B cell (primary cell): ENCODE measurements at regions not wholly inside any gene's neighbourhood (a gene's known extent, or its start where the extent isn't known, plus 50 kb on each side); places are given as distances from the start of the nearest gene placed in this dataset.

ENCODE experiments used
- ATAC-seq: fragments of 200-7000 bp; cut with Tn5 transposase; one replicate; pipeline ENCODE4 v1.10.0; 2021; ENCODE audit warnings: low read depth, mild to moderate bottlenecking, moderate number of reproducible peaks, moderate library complexity
- CTCF ChIA-PET: fragments of 350-600 bp; sonication (Branson Sonifier 250); formaldehyde crosslinking; loops from one replicate; lab custom pipeline; 2021; ENCODE audit warnings: antibody characterized with exemption, inconsistent platforms; lab: Charles Lee
- POLR2A ChIA-PET: fragments of 350-600 bp; sonication (Branson Sonifier 250); formaldehyde crosslinking; loops from one replicate; lab custom pipeline; 2021; ENCODE audit warnings: antibody characterized with exemption; lab: Charles Lee
- DNase-seq: peaks from one replicate; pipeline ENCODE4 v3.0.0; 2013
- H2AFZ ChIP-seq: 2 replicates; pipeline ENCODE4 v1.6.1; 2012; ENCODE audit warnings: mild to moderate bottlenecking, low read depth, low read length; ENCODE audit not compliant: insufficient read depth, poor library complexity, severe bottlenecking
- H3K27ac ChIP-seq, 2 donors: 1 replicate in 1 of 2; 2 replicates in 1 of 2; pipeline ENCODE4 v1.5.1; 2012 to 2013; ENCODE audit warnings: low read length in 2 of 2, mild to moderate bottlenecking in 2 of 2, moderate library complexity in 1 of 2
- H3K27me3 ChIP-seq, 4 experiments: fragments of 200-600 bp in 1 of 4; sonication (generic) in 1 of 4; replicated peaks in 1 of 4; 1 replicate in 2 of 4; 2 replicates in 2 of 4; pipeline versions ENCODE4 v1.6.1 to v1.7.0; 2013 to 2016; ENCODE audit warnings: low read length in 3 of 4, mild to moderate bottlenecking in 2 of 4, mixed read lengths in 1 of 4, moderate library complexity in 1 of 4; ENCODE audit not compliant: insufficient read depth in 4 of 4, control insufficient read depth in 3 of 4; ENCODE audit errors: control extremely low read depth in 1 of 4
- H3K36me3 ChIP-seq, 2 experiments: replicated peaks in 1 of 2; 1 replicate in 1 of 2; 2 replicates in 1 of 2; pipeline versions ENCODE4 v1.6.1 to v1.7.1; 2013; ENCODE audit warnings: low read length in 1 of 2; ENCODE audit not compliant: insufficient read depth in 2 of 2, control insufficient read depth in 1 of 2; ENCODE audit errors: control extremely low read depth in 1 of 2, extremely low read depth in 1 of 2
- H3K4me1 ChIP-seq, 2 donors: fragments of 200-600 bp in 1 of 2; sonication (generic) in 1 of 2; 1 replicate in 1 of 2; 2 replicates in 1 of 2; pipeline versions ENCODE4 v1.5.1 to v1.6.1; 2013 to 2017; ENCODE audit warnings: low read length in 2 of 2; ENCODE audit not compliant: control insufficient read depth in 2 of 2, insufficient read depth in 2 of 2
- H3K4me2 ChIP-seq: replicated peaks from 2 replicates; pipeline ENCODE3; 2012; ENCODE audit warnings: mild to moderate bottlenecking, low read depth, low read length; ENCODE audit not compliant: poor library complexity, severe bottlenecking
- H3K4me3 ChIP-seq, 5 experiments: fragments of 200-600 bp in 1 of 5; sonication (generic) in 1 of 5; 1 replicate in 3 of 5; 2 replicates in 2 of 5; pipeline versions ENCODE4 v1.5.1 to v1.7.0; 2011 to 2016; ENCODE audit warnings: low read length in 4 of 5, mild to moderate bottlenecking in 4 of 5, low read depth in 2 of 5, control low read depth in 1 of 5, moderate library complexity in 1 of 5; ENCODE audit not compliant: insufficient read depth in 1 of 5; ENCODE audit errors: control extremely low read depth in 1 of 5, extremely low read depth in 1 of 5
- H3K79me2 ChIP-seq: fragments of 200-600 bp; sonication (generic); one replicate; pipeline ENCODE4 v1.6.0; 2016; ENCODE audit warnings: low read length; ENCODE audit not compliant: control insufficient read depth, insufficient read depth
- H3K9ac ChIP-seq: fragments of 200-600 bp; sonication (generic); 2 replicates; pipeline ENCODE4 v1.6.1; 2017; ENCODE audit warnings: mild to moderate bottlenecking, low read length, moderate library complexity
- H3K9me3 ChIP-seq, 3 donors: one replicate each; pipeline versions ENCODE4 v1.6.1 to v1.7.1; 2013; ENCODE audit warnings: low read length in 2 of 3; ENCODE audit not compliant: control insufficient read depth in 2 of 3, insufficient read depth in 1 of 3; ENCODE audit errors: control extremely low read depth in 1 of 3
- H4K20me1 ChIP-seq: 2 replicates; pipeline ENCODE4 v1.6.0; 2012; ENCODE audit warnings: mild to moderate bottlenecking, low read length; ENCODE audit not compliant: insufficient read depth, control insufficient read depth, poor library complexity, severe bottlenecking
- H3K27ac Mint-ChIP-seq: one replicate; pipeline ENCODE4 v1.8.0; 2021; ENCODE audit warnings: mixed read lengths
- H3K27me3 Mint-ChIP-seq: one replicate; pipeline ENCODE4 v1.8.0; 2021; ENCODE audit warnings: mixed read lengths
- H3K4me1 Mint-ChIP-seq: one replicate; pipeline ENCODE4 v1.8.0; 2021; ENCODE audit warnings: mixed read lengths
- H3K4me3 Mint-ChIP-seq: one replicate; pipeline ENCODE4 v1.8.0; 2021; ENCODE audit warnings: mixed read lengths
- H3K9me3 Mint-ChIP-seq: one replicate; pipeline ENCODE4 v1.8.0; 2022; ENCODE audit warnings: mixed read lengths; ENCODE audit not compliant: insufficient read depth
- EZH2 ChIP-seq: IDR thresholded peaks from 2 replicates; pipeline ENCODE4 v1.6.1; 2012; ENCODE audit warnings: borderline replicate concordance, low read depth, mild to moderate bottlenecking, moderate library complexity, low read length; ENCODE audit not compliant: insufficient read depth, poor library complexity, severe bottlenecking
- WGBS: methylation state at CpG from one replicate; pipeline ENCODE4 v1.1.5; 2013; ENCODE audit warnings: missing lambda C conversion rate; ENCODE audit not compliant: insufficient coverage; 5-methylcytosine and 5-hydroxymethylcytosine counted together
- intact Hi-C: fragments of 100-400 bp; cut with micrococcal nuclease; formaldehyde crosslinking; loops from one replicate; pipeline ENCODE4 v1.10.0; 2022
- TF ChIP-seq, protein P1 (sequence below): fragments of 200-600 bp; IDR thresholded peaks from one replicate; pipeline ENCODE4 v1.8.0; 2022; ENCODE audit warnings: antibody characterized with exemption, mild to moderate bottlenecking

DNA sequence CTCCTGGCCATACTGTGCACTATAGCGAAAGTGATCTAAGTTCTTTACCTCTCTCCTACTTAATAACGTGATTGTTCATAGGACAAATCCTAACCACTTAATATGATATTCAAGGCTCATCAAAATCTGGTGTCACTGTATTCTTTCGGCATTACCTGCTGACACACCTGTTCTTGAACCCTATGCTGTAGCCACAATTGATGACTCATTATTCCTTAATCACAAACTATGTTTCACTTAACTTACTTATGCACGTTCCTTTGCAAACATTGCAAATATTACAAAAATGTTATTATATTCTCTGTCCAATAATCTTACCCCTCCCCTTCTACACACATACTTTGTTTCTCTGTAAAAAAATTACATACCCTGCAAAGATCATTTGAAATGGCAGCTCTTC lies 158.1 kb upstream of the ADRA1B start:
- ChIA-PET CTCF (no interaction called here), POLR2A (no interaction called here)
- H3K36me3 ChIP-seq, result no peaks in the 10 kb centered on the region
- no peak overlapping the region for H3K27ac ChIP-seq
- no peak for TF ChIP-seq EZH2
- TF ChIP-seq, protein P1, sequence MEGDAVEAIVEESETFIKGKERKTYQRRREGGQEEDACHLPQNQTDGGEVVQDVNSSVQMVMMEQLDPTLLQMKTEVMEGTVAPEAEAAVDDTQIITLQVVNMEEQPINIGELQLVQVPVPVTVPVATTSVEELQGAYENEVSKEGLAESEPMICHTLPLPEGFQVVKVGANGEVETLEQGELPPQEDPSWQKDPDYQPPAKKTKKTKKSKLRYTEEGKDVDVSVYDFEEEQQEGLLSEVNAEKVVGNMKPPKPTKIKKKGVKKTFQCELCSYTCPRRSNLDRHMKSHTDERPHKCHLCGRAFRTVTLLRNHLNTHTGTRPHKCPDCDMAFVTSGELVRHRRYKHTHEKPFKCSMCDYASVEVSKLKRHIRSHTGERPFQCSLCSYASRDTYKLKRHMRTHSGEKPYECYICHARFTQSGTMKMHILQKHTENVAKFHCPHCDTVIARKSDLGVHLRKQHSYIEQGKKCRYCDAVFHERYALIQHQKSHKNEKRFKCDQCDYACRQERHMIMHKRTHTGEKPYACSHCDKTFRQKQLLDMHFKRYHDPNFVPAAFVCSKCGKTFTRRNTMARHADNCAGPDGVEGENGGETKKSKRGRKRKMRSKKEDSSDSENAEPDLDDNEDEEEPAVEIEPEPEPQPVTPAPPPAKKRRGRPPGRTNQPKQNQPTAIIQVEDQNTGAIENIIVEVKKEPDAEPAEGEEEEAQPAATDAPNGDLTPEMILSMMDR, result no peak
- no peaks in the 10 kb centered on the region for H3K9me3 ChIP-seq
- WGBS, result 91% methylated on average over 4 of the region's 4 CpGs
- H3K27ac Mint-ChIP-seq, result no peak overlapping the region
- H3K4me2 ChIP-seq, result no peak overlapping the region
- peaks cover 0 to 2% (median 0%) of the 10 kb centered on the region in 4 experiments for H3K27me3 ChIP-seq
- H3K4me3 ChIP-seq, result no peak overlapping the region
- peaks cover 2% of the 10 kb centered on the region for H3K4me1 Mint-ChIP-seq
- no peaks in the 10 kb centered on the region for H3K79me2 ChIP-seq
- intact Hi-C loops, result no loop called here
- H3K27me3 Mint-ChIP-seq, result peaks cover 10% of the 10 kb centered on the region
- no peak overlapping the region for H3K9ac ChIP-seq
- no peaks in the 10 kb centered on the region for H3K4me1 ChIP-seq
- no peak overlapping the region for H2AFZ ChIP-seq
- H4K20me1 ChIP-seq, result no peaks in the 10 kb centered on the region
- H3K4me3 Mint-ChIP-seq, result no peak overlapping the region
- DNase-seq (no peak), ATAC-seq (no peak)
- no peaks in the 10 kb centered on the region for H3K9me3 Mint-ChIP-seq

DNA sequence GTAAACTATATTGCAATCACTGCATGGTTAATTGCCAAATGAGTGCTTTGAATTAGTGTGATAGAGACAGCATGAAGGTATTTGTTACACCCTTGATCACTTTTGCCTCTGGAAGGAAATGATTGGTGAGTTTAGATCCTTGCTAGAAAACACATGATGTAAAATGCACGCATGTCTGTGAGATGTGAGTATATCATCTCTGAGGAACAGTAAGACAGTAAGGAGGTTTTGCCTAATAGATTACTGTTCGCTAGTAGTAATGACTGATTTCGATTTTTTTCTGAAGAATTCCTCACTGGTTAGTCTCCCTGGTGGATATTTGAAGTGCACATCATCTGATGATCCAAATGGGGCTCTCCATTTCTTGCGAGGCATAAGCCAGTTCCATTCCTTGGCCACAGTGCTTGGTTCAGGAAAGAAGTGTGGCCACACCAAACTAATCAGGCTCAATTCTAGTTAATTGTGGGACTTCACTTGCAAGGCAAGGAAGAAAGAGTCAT lies 156.4 kb upstream of the ADRA1B start:
- no peaks in the 10 kb centered on the region for H3K9me3 Mint-ChIP-seq
- Histone ChIP-seq H3K27ac (no peak overlapping the region), H2AFZ (no peak overlapping the region), H4K20me1 (no peaks in the 10 kb centered on the region), H3K27me3 (peaks cover 0 to 2% (median 0%) of the 10 kb centered on the region in 4 experiments), H3K9me3 (no peaks in the 10 kb centered on the region), H3K36me3 (no peaks in the 10 kb centered on the region), H3K4me2 (no peak overlapping the region), H3K4me1 (peaks cover 0 to 9% of the 10 kb centered on the region in 2 donors), H3K4me3 (no peak overlapping the region), H3K79me2 (no peaks in the 10 kb centered on the region), H3K9ac (no peak overlapping the region)
- no peak overlapping the region for H3K4me3 Mint-ChIP-seq
- DNase-seq, result no peak
- ChIA-PET POLR2A (no interaction called here), CTCF (no interaction called here)
- no peak for TF ChIP-seq EZH2
- H3K27ac Mint-ChIP-seq, result no peak overlapping the region
- WGBS, result 96% methylated on average over 4 of the region's 4 CpGs
- peaks cover 10% of the 10 kb centered on the region for H3K27me3 Mint-ChIP-seq
- ATAC-seq, result no peak
- H3K4me1 Mint-ChIP-seq, result peaks cover 14% of the 10 kb centered on the region
- intact Hi-C loops, result no loop called here
